Stomach (tissue), 4 donors: ENCODE measurements at regions not wholly inside any gene's neighbourhood (a gene's known extent, or its start where the extent isn't known, plus 50 kb on each side); places are given as distances from the start of the nearest gene placed in this dataset.

Experiments
- CTCF ChIP-seq, 7 experiments: fragments of 450-650 bp in 4 of 7; fragments of 200-600 bp in 3 of 7; sonication (generic) in 3 of 7; IDR thresholded peaks; one replicate each; pipeline ENCODE4 v1.5.1; 2016 to 2019; ENCODE audit warnings: antibody characterized with exemption in 7 of 7, control low read depth in 2 of 7, mild to moderate bottlenecking in 1 of 7
- EP300 ChIP-seq: sonication (generic); formaldehyde crosslinking; IDR thresholded peaks from one replicate; pipeline ENCODE4 v1.6.1; 2017; ENCODE audit warnings: antibody characterized with exemption
- POLR2A ChIP-seq, 4 donors: fragments of 450-650 bp; IDR thresholded peaks; one replicate each; pipeline ENCODE4 v1.6.1; 2016; ENCODE audit warnings: antibody characterized with exemption in 4 of 4, control low read depth in 2 of 4, mild to moderate bottlenecking in 1 of 4, moderate library complexity in 1 of 4
- POLR2AphosphoS5 ChIP-seq, 3 donors: sonication (generic); formaldehyde crosslinking; IDR thresholded peaks; one replicate each; pipeline ENCODE4 v1.6.1; 2016; ENCODE audit warnings: antibody characterized with exemption in 3 of 3

- TF ChIP-seq POLR2A (IDR thresholded peaks at IDR 0.05) (no peak), CTCF (IDR thresholded peaks at IDR 0.05) (no peak), POLR2AphosphoS5 (IDR thresholded peaks at IDR 0.05) (no peak), EP300 (no peak)
Measured at GRCh38 chr2:63755965-63756364, 85.7 kb upstream of the UGP2 start.
